PC-9 (cell line): ENCODE measurements at regions not wholly inside any gene's neighbourhood (a gene's known extent, or its start where the extent isn't known, plus 50 kb on each side); places are given as distances from the start of the nearest gene placed in this dataset.

Source experiments
- BruUV-seq: library from RNA; stranded (reverse); fragments of 400-500 nt; replicated peaks from 2 replicates; lab custom pipeline; 2021; lab: Mats Ljungman, UMichigan
- CTCF ChIA-PET: fragments of 300-600 bp; sonication (Branson Sonifier 250); formaldehyde crosslinking; loops from one replicate; lab custom pipeline; 2022; ENCODE audit warnings: antibody characterized with exemption; lab: Charles Lee
- POLR2A ChIA-PET: fragments of 300-600 bp; sonication (Branson Sonifier 250); formaldehyde crosslinking; loops from one replicate; lab custom pipeline; 2022; ENCODE audit warnings: antibody characterized with exemption; ENCODE audit not compliant: unreplicated experiment; lab: Charles Lee
- DNase-seq, 2 experiments: peaks; one replicate each; pipeline versions ENCODE4 v3.0.0 to v3.0.0-alpha.2; 2015 to 2022; ENCODE audit warnings: mixed read lengths in 1 of 2
- H2AFZ ChIP-seq: fragments of 200-600 bp; sonication (generic); 2 replicates; pipeline ENCODE4 v1.8.1; 2017; ENCODE audit warnings: antibody characterized with exemption
- H3F3A ChIP-seq: fragments of 200-600 bp; sonication (generic); 2 replicates; pipeline ENCODE4 v1.8.1; 2017; ENCODE audit warnings: antibody characterized with exemption, mild to moderate bottlenecking, low read depth; ENCODE audit not compliant: insufficient read depth
- H3K27ac ChIP-seq: fragments of 200-600 bp; sonication (generic); 2 replicates; pipeline ENCODE4 v1.6.1; 2016; ENCODE audit warnings: mixed run types
- H3K27me3 ChIP-seq: fragments of 200-600 bp; sonication (generic); 2 replicates; pipeline ENCODE4 v1.6.1; 2016; ENCODE audit warnings: low read depth, mixed run types; ENCODE audit not compliant: insufficient read depth
- H3K36me3 ChIP-seq: fragments of 200-600 bp; sonication (generic); 2 replicates; pipeline ENCODE4 v1.6.1; 2016; ENCODE audit warnings: low read depth, mixed run types
- H3K4me1 ChIP-seq: fragments of 200-600 bp; sonication (generic); replicated peaks from 2 replicates; pipeline ENCODE4 v1.6.1; 2016; ENCODE audit warnings: mixed run types; ENCODE audit not compliant: insufficient read depth
- H3K4me2 ChIP-seq: fragments of 200-600 bp; sonication (generic); 2 replicates; pipeline ENCODE4 v1.6.1; 2017; ENCODE audit warnings: mixed run types
- H3K4me3 ChIP-seq: fragments of 200-600 bp; sonication (generic); 2 replicates; pipeline ENCODE4 v1.6.1; 2016; ENCODE audit warnings: mixed run types
- H3K79me2 ChIP-seq: fragments of 200-600 bp; sonication (generic); 2 replicates; pipeline ENCODE4 v1.6.1; 2017; ENCODE audit warnings: low read depth, mixed run types
- H3K9me2 ChIP-seq: fragments of 200-600 bp; sonication (generic); 2 replicates; pipeline ENCODE4 v1.8.1; 2017; ENCODE audit warnings: mild to moderate bottlenecking; ENCODE audit not compliant: insufficient read depth
- H3K9me3 ChIP-seq: fragments of 200-600 bp; sonication (generic); 2 replicates; pipeline ENCODE4 v1.8.1; 2016; ENCODE audit warnings: low read depth; ENCODE audit not compliant: insufficient read depth
- H4K20me1 ChIP-seq: fragments of 200-600 bp; sonication (generic); 2 replicates; pipeline ENCODE4 v1.8.1; 2017; ENCODE audit not compliant: insufficient read depth
- CTCF ChIP-seq: fragments of 200-600 bp; sonication (generic); conservative IDR thresholded peaks from 2 replicates; pipeline ENCODE4 v1.6.1; 2017; ENCODE audit warnings: mixed run types, antibody characterized with exemption, mild to moderate bottlenecking, moderate library complexity
- EZH2 ChIP-seq: fragments of 200-600 bp; sonication (generic); IDR thresholded peaks from 2 replicates; pipeline ENCODE4 v1.8.0; 2017; ENCODE audit warnings: antibody characterized with exemption, low read depth
- intact Hi-C: fragments of 100-400 bp; cut with micrococcal nuclease; formaldehyde crosslinking; loops from one replicate; pipeline ENCODE4 v1.10.0; 2022; ENCODE audit not compliant: unreplicated experiment

- H3K9me3 ChIP-seq, result no peaks in the 10 kb centered on the region
- CTCF ChIA-PET, result no interaction called here
- intact Hi-C loops, result no loop called here
- BruUV-seq, result no TSS peak
- no peaks in the 10 kb centered on the region for H3K36me3 ChIP-seq
- H3K4me2 ChIP-seq, result no peak overlapping the region
- DNase-seq, result no peak
- no peaks in the 10 kb centered on the region for H3K27me3 ChIP-seq
- no peak overlapping the region for H3K27ac ChIP-seq
- no peak overlapping the region for H3K4me3 ChIP-seq
- no peaks in the 10 kb centered on the region for H3K4me1 ChIP-seq
- TF ChIP-seq EZH2, result no peak
- no peak for TF ChIP-seq CTCF
- POLR2A ChIA-PET, result no interaction called here
- H3F3A ChIP-seq, result no peaks in the 10 kb centered on the region
- no peak overlapping the region for H2AFZ ChIP-seq
- no peaks in the 10 kb centered on the region for H3K9me2 ChIP-seq
- no peaks in the 10 kb centered on the region for H4K20me1 ChIP-seq
- no peaks in the 10 kb centered on the region for H3K79me2 ChIP-seq
These were observed 110.3 kb downstream of the WNT5A start for GRCh38 chr3:55376753-55377347.

- no peak for DNase-seq
- Histone ChIP-seq H3K4me2 (no peak overlapping the region), H3K36me3 (no peaks in the 10 kb centered on the region), H4K20me1 (no peaks in the 10 kb centered on the region), H3K27me3 (no peaks in the 10 kb centered on the region), H3K9me2 (no peaks in the 10 kb centered on the region), H3F3A (no peaks in the 10 kb centered on the region), H3K79me2 (no peaks in the 10 kb centered on the region), H3K4me3 (no peak overlapping the region), H3K27ac (no peak overlapping the region), H2AFZ (no peak overlapping the region), H3K4me1 (no peaks in the 10 kb centered on the region), H3K9me3 (no peaks in the 10 kb centered on the region)
- TF ChIP-seq CTCF (no peak), EZH2 (no peak)
- intact Hi-C loops, result no loop called here
- no TSS peak for BruUV-seq
- POLR2A ChIA-PET, result no interaction called here
- CTCF ChIA-PET, result no interaction called here
These were observed 113.7 kb downstream of the WNT5A start for GRCh38 chr3:55373423-55373822.

- H3K9me2 ChIP-seq, result no peaks in the 10 kb centered on the region
- no peak for DNase-seq
- no peak overlapping the region for H3K4me3 ChIP-seq
- BruUV-seq, result no TSS peak
- no peaks in the 10 kb centered on the region for H3F3A ChIP-seq
- POLR2A ChIA-PET, result no interaction called here
- no peaks in the 10 kb centered on the region for H3K36me3 ChIP-seq
- no peaks in the 10 kb centered on the region for H3K9me3 ChIP-seq
- H4K20me1 ChIP-seq, result no peaks in the 10 kb centered on the region
- TF ChIP-seq EZH2, result no peak
- H3K27me3 ChIP-seq, result no peaks in the 10 kb centered on the region
- CTCF ChIA-PET, result no interaction called here
- H2AFZ ChIP-seq, result no peak overlapping the region
- intact Hi-C loops, result no loop called here
- H3K4me2 ChIP-seq, result no peak overlapping the region
- H3K79me2 ChIP-seq, result no peaks in the 10 kb centered on the region
- H3K27ac ChIP-seq, result no peak overlapping the region
- H3K4me1 ChIP-seq, result no peaks in the 10 kb centered on the region
These were observed 116.8 kb downstream of the WNT5A start for GRCh38 chr3:55370272-55370671.
